ENCODE measurements at regions not wholly inside any gene's neighbourhood (a gene's known extent, or its start where the extent isn't known, plus 50 kb on each side); places are given as distances from the start of the nearest gene placed in this dataset.

- intact Hi-C loops (cut with micrococcal nuclease; ENCODE audit: unreplicated experiment), result no loop called here
- Histone ChIP-seq H3K9me3 (no peaks in the 10 kb centered on the region), H3K4me1 (no peaks in the 10 kb centered on the region), H3K36me3 (ENCODE audit: control insufficient read depth, insufficient read depth, low read length) (no peaks in the 10 kb centered on the region), H3K4me3 (ENCODE audit: low read depth, low read length) (no peak overlapping the region), H3K27me3 (replicated peaks; ENCODE audit: control insufficient read depth, insufficient read depth, low read length) (no peaks in the 10 kb centered on the region)
- H3K4me1 Mint-ChIP-seq (ENCODE audit: low read depth, unreplicated experiment), result no peaks in the 10 kb centered on the region
- CTCF ChIA-PET, result no interaction called here
- POLR2A ChIA-PET, result no interaction called here
- no peak overlapping the region for H3K27ac Mint-ChIP-seq (ENCODE audit: unreplicated experiment)
- no peak overlapping the region for H3K4me3 Mint-ChIP-seq (ENCODE audit: unreplicated experiment)
- no TSS peak for BruUV-seq (replicated peaks)
- no peaks in the 10 kb centered on the region for H3K36me3 Mint-ChIP-seq (ENCODE audit: insufficient read depth, unreplicated experiment)
- H3K27me3 Mint-ChIP-seq (ENCODE audit: insufficient read depth, unreplicated experiment), result no peaks in the 10 kb centered on the region
- no peak for DNase-seq
- H3K9me3 Mint-ChIP-seq (ENCODE audit: unreplicated experiment), result no peaks in the 10 kb centered on the region
- no peak for TF ChIP-seq CTCF (IDR thresholded peaks at IDR 0.05; ENCODE audit: insufficient read depth in 1 of 2, low read depth in 1 of 2, low read length in 1 of 2, severe bottlenecking in 1 of 2, unreplicated experiment in 1 of 2)
Measured at GRCh38 chr2:61736953-61737352, 116.9 kb downstream of the FAM161A start.

- no TSS peak for BruUV-seq (replicated peaks)
- intact Hi-C loops (cut with micrococcal nuclease; ENCODE audit: unreplicated experiment), result no loop called here
Measured at GRCh38 chr2:61733563-61733962, 120.3 kb downstream of the FAM161A start.

GRCh38 chr2:61732787-61733186 is 121.1 kb downstream of the FAM161A start:
- CTCF ChIA-PET, result no interaction called here
- Histone ChIP-seq H3K4me1 (no peaks in the 10 kb centered on the region), H3K9me3 (no peaks in the 10 kb centered on the region), H3K36me3 (ENCODE audit: control insufficient read depth, insufficient read depth, low read length) (no peaks in the 10 kb centered on the region), H3K27me3 (replicated peaks; ENCODE audit: control insufficient read depth, insufficient read depth, low read length) (no peaks in the 10 kb centered on the region), H3K4me3 (ENCODE audit: low read depth, low read length) (no peak overlapping the region)
- H3K9me3 Mint-ChIP-seq (ENCODE audit: unreplicated experiment), result no peaks in the 10 kb centered on the region
- no peaks in the 10 kb centered on the region for H3K36me3 Mint-ChIP-seq (ENCODE audit: insufficient read depth, unreplicated experiment)
- no peaks in the 10 kb centered on the region for H3K4me1 Mint-ChIP-seq (ENCODE audit: low read depth, unreplicated experiment)
- no TSS peak for BruUV-seq (replicated peaks)
- peaks cover 9% of the 10 kb centered on the region for H3K27me3 Mint-ChIP-seq (ENCODE audit: insufficient read depth, unreplicated experiment)
- H3K27ac Mint-ChIP-seq (ENCODE audit: unreplicated experiment), result no peak overlapping the region
- no peak overlapping the region for H3K4me3 Mint-ChIP-seq (ENCODE audit: unreplicated experiment)
- DNase-seq, result no peak
- TF ChIP-seq CTCF (IDR thresholded peaks at IDR 0.05; ENCODE audit: insufficient read depth in 1 of 2, low read depth in 1 of 2, low read length in 1 of 2, severe bottlenecking in 1 of 2, unreplicated experiment in 1 of 2), result no peak
- intact Hi-C loops (cut with micrococcal nuclease; ENCODE audit: unreplicated experiment), result no loop called here
- POLR2A ChIA-PET, result no interaction called here

More at GRCh38 chr2:61733563-61733962, 120.3 kb downstream of the FAM161A start:
- TF ChIP-seq CTCF (IDR thresholded peaks at IDR 0.05; ENCODE audit: insufficient read depth in 1 of 2, low read depth in 1 of 2, low read length in 1 of 2, severe bottlenecking in 1 of 2, unreplicated experiment in 1 of 2), result no peak
- H3K4me3 ChIP-seq (ENCODE audit: low read depth, low read length), result no peak overlapping the region
- Mint-ChIP-seq H3K27me3 (ENCODE audit: insufficient read depth, unreplicated experiment) (peaks cover 6% of the 10 kb centered on the region), H3K9me3 (ENCODE audit: unreplicated experiment) (no peaks in the 10 kb centered on the region), H3K27ac (ENCODE audit: unreplicated experiment) (no peak overlapping the region), H3K4me3 (ENCODE audit: unreplicated experiment) (no peak overlapping the region), H3K4me1 (ENCODE audit: low read depth, unreplicated experiment) (no peaks in the 10 kb centered on the region), H3K36me3 (ENCODE audit: insufficient read depth, unreplicated experiment) (no peaks in the 10 kb centered on the region)
- POLR2A ChIA-PET, result no interaction called here
- H3K4me1 ChIP-seq, result no peaks in the 10 kb centered on the region
- H3K27me3 ChIP-seq (replicated peaks; ENCODE audit: control insufficient read depth, insufficient read depth, low read length), result no peaks in the 10 kb centered on the region
- H3K36me3 ChIP-seq (ENCODE audit: control insufficient read depth, insufficient read depth, low read length), result no peaks in the 10 kb centered on the region
- H3K9me3 ChIP-seq, result no peaks in the 10 kb centered on the region
- CTCF ChIA-PET, result no interaction called here
- DNase-seq, result no peak
